H1 (cell line): ENCODE measurements at regions not wholly inside any gene's neighbourhood (a gene's known extent, or its start where the extent isn't known, plus 50 kb on each side); places are given as distances from the start of the nearest gene placed in this dataset.

Experiments used
- CTCF ChIA-PET: fragments of 300-600 bp; sonication (Branson Sonifier 250); formaldehyde crosslinking; loops from one replicate; lab custom pipeline; 2021; ENCODE audit not compliant: partially characterized antibody; lab: Charles Lee
- POLR2A ChIA-PET: fragments of 300-600 bp; sonication (Branson Sonifier 250); formaldehyde crosslinking; loops from one replicate; lab custom pipeline; 2021; ENCODE audit warnings: inconsistent platforms; ENCODE audit not compliant: partially characterized antibody; lab: Charles Lee
- DNase-seq, 2 experiments: peaks; one replicate each; pipeline versions ENCODE4 v3.0.0 to v3.0.0-alpha.2; 2010 to 2022; ENCODE audit warnings: low spot score in 2 of 2, low read depth in 1 of 2, mixed read lengths in 1 of 2
- FAIRE-seq: peaks from 2 replicates; lab custom pipeline; 2011; peaks lifted over from hg19 to GRCh38; lab: Jason Lieb, UNC
- H2AFZ ChIP-seq: 2 replicates; pipeline ENCODE4 v1.8.1; 2012; ENCODE audit warnings: low read length, inconsistent platforms
- H2AK5ac ChIP-seq: 2 replicates; pipeline ENCODE4 v1.6.1; 2013; ENCODE audit warnings: low read depth, low read length
- H2BK120ac ChIP-seq: replicated peaks from 2 replicates; pipeline ENCODE3; 2013; ENCODE audit warnings: low read depth, low read length, inconsistent platforms
- H2BK12ac ChIP-seq: 2 replicates; pipeline ENCODE4 v1.6.1; 2013; ENCODE audit warnings: low read depth, low read length
- H2BK15ac ChIP-seq: 2 replicates; pipeline ENCODE4 v1.6.1; 2013; ENCODE audit warnings: low read length
- H2BK20ac ChIP-seq: 2 replicates; pipeline ENCODE4 v1.6.1; 2013; ENCODE audit warnings: low read length
- H2BK5ac ChIP-seq: 2 replicates; pipeline ENCODE4 v1.6.1; 2013; ENCODE audit warnings: low read depth, low read length
- H3K14ac ChIP-seq: 2 replicates; pipeline ENCODE4 v1.6.1; 2013; ENCODE audit warnings: inconsistent platforms; ENCODE audit not compliant: insufficient read length
- H3K18ac ChIP-seq: 2 replicates; pipeline ENCODE4 v1.6.1; 2013; ENCODE audit warnings: low read length; ENCODE audit errors: extremely low read depth
- H3K23ac ChIP-seq: 2 replicates; pipeline ENCODE4 v1.6.1; 2013; ENCODE audit warnings: inconsistent platforms; ENCODE audit not compliant: insufficient read length
- H3K23me2 ChIP-seq: 2 replicates; pipeline ENCODE4 v1.6.1; 2013; ENCODE audit warnings: low read depth, low read length
- H3K27ac ChIP-seq: 2 replicates; pipeline ENCODE4 v1.6.1; 2011; ENCODE audit warnings: low read depth, low read length, inconsistent platforms
- H3K27me3 ChIP-seq, 4 experiments: replicated peaks in 1 of 4; 1 replicate in 1 of 4; 2 replicates in 3 of 4; pipeline versions ENCODE4 v1.6.1 to v1.8.1; 2011 to 2013; ENCODE audit warnings: low read length in 3 of 4, mild to moderate bottlenecking in 3 of 4, inconsistent platforms in 2 of 4, mixed read lengths in 2 of 4, moderate library complexity in 1 of 4; ENCODE audit not compliant: control insufficient read depth in 3 of 4, insufficient read depth in 3 of 4; ENCODE audit errors: extremely low read depth in 1 of 4
- H3K36me3 ChIP-seq, 4 experiments: 2 replicates each; pipeline versions ENCODE4 v1.6.1 to v1.8.1; 2011 to 2013; ENCODE audit warnings: mild to moderate bottlenecking in 4 of 4, low read length in 3 of 4, moderate library complexity in 2 of 4, control low read depth in 1 of 4, inconsistent platforms in 1 of 4; ENCODE audit not compliant: insufficient read depth in 4 of 4, control insufficient read depth in 2 of 4
- H3K4ac ChIP-seq: replicated peaks from 2 replicates; pipeline ENCODE3; 2013; ENCODE audit warnings: low read length, low read depth, mixed read lengths, inconsistent platforms; ENCODE audit not compliant: insufficient read length
- H3K4me1 ChIP-seq, 4 experiments: replicated peaks in 1 of 4; 1 replicate in 1 of 4; 2 replicates in 3 of 4; pipeline versions ENCODE4 v1.6.1 to v1.8.1; 2011 to 2013; ENCODE audit warnings: low read length in 3 of 4, inconsistent platforms in 2 of 4, mixed read lengths in 1 of 4; ENCODE audit not compliant: insufficient read depth in 4 of 4, control insufficient read depth in 3 of 4
- H3K4me2 ChIP-seq, 2 experiments: 2 replicates each; pipeline versions ENCODE4 v1.6.1 to v1.8.1; 2011 to 2013; ENCODE audit warnings: low read depth in 2 of 2, low read length in 2 of 2, control low read depth in 1 of 2, inconsistent platforms in 1 of 2, mild to moderate bottlenecking in 1 of 2; ENCODE audit not compliant: insufficient read depth in 1 of 2
- H3K4me3 ChIP-seq, 4 experiments: fragments of 200-600, 300-600 bp in 1 of 4; sonication (generic), shearing (Covaris generic), sonication (Bioruptor Twin) in 1 of 4; 2 replicates each; pipeline versions ENCODE4 v1.5.1 to v1.8.1; 2011 to 2016; ENCODE audit warnings: low read length in 4 of 4, low read depth in 3 of 4, control low read depth in 2 of 4, inconsistent platforms in 2 of 4, mild to moderate bottlenecking in 2 of 4, mixed read lengths in 1 of 4, moderate library complexity in 1 of 4; ENCODE audit not compliant: insufficient read depth in 2 of 4; ENCODE audit errors: extremely low read depth in 1 of 4
- H3K56ac ChIP-seq: replicated peaks from 2 replicates; pipeline ENCODE3; 2013; ENCODE audit warnings: low read depth, mild to moderate bottlenecking, mixed read lengths, low read length, inconsistent platforms; ENCODE audit not compliant: insufficient read length
- H3K79me1 ChIP-seq: 2 replicates; pipeline ENCODE4 v1.6.1; 2013; ENCODE audit warnings: low read depth, low read length, control low read depth
- H3K79me2 ChIP-seq, 2 experiments: 2 replicates each; pipeline versions ENCODE4 v1.6.1 to v1.8.1; 2012 to 2013; ENCODE audit warnings: low read length in 2 of 2, mild to moderate bottlenecking in 2 of 2, inconsistent platforms in 1 of 2; ENCODE audit not compliant: insufficient read depth in 2 of 2, control insufficient read depth in 1 of 2
- H3K9ac ChIP-seq, 4 experiments: replicated peaks in 1 of 4; 1 replicate in 1 of 4; 2 replicates in 3 of 4; pipeline versions ENCODE4 v1.6.1 to v1.8.1; 2011 to 2013; ENCODE audit warnings: low read depth in 3 of 4, low read length in 3 of 4, control low read depth in 2 of 4, mild to moderate bottlenecking in 2 of 4, moderate library complexity in 2 of 4, inconsistent platforms in 1 of 4; ENCODE audit errors: extremely low read depth in 1 of 4
- H3K9me3 ChIP-seq, 2 experiments: 2 replicates each; pipeline versions ENCODE4 v1.6.1 to v1.8.1; 2012 to 2013; ENCODE audit warnings: mild to moderate bottlenecking in 2 of 2, moderate library complexity in 2 of 2, control low read depth in 1 of 2, inconsistent platforms in 1 of 2, low read depth in 1 of 2, low read length in 1 of 2, mixed read lengths in 1 of 2; ENCODE audit not compliant: insufficient read depth in 2 of 2
- H4K20me1 ChIP-seq, 2 experiments: replicated peaks in 1 of 2; 2 replicates each; pipeline versions ENCODE3 to v1.8.1; 2011 to 2013; ENCODE audit warnings: inconsistent platforms in 2 of 2, low read length in 2 of 2, mild to moderate bottlenecking in 1 of 2; ENCODE audit not compliant: insufficient read depth in 2 of 2, control insufficient read depth in 1 of 2
- H4K5ac ChIP-seq: 2 replicates; pipeline ENCODE4 v1.6.1; 2013; ENCODE audit warnings: low read length, low read depth, mixed read lengths, inconsistent platforms; ENCODE audit not compliant: insufficient read length
- H4K8ac ChIP-seq: 2 replicates; pipeline ENCODE4 v1.8.0; 2013; ENCODE audit warnings: mild to moderate bottlenecking, moderate library complexity, low read length, inconsistent platforms; ENCODE audit not compliant: insufficient read depth; ENCODE audit errors: extremely low read depth
- H4K91ac ChIP-seq: replicated peaks from 2 replicates; pipeline ENCODE3; 2013; ENCODE audit warnings: low read length, mixed read lengths, inconsistent platforms; ENCODE audit not compliant: insufficient read length
- BCL11A ChIP-seq, 2 experiments: IDR thresholded peaks; one replicate each; pipeline ENCODE4 v1.6.1; 2011; ENCODE audit warnings: low read depth in 2 of 2, low read length in 2 of 2, mild to moderate bottlenecking in 2 of 2
- RFX5 ChIP-seq: IDR thresholded peaks from 2 replicates; pipeline ENCODE4 v1.6.1; 2011; ENCODE audit warnings: low read depth, low read length, improper control_type of control experiment, borderline replicate concordance
- SAP30 ChIP-seq: fragments of 300-600 bp; sonication (generic); IDR thresholded peaks from 2 replicates; pipeline ENCODE4 v1.7.1; 2012; ENCODE audit warnings: low read length, moderate library complexity, mild to moderate bottlenecking, inconsistent platforms; ENCODE audit not compliant: insufficient read depth, insufficient replicate concordance
- TAF1 ChIP-seq: IDR thresholded peaks from 2 replicates; pipeline ENCODE4 v1.6.1; 2011; ENCODE audit warnings: mild to moderate bottlenecking, low read depth, low read length
- WGBS, 2 experiments: shearing (Covaris generic) in 1 of 2; methylation state at CpG; one replicate each; pipeline versions ENCODE4 v1.1.6 to v1.1.7; 2013 to 2015; ENCODE audit warnings: low lambda C conversion rate in 2 of 2, mixed read lengths in 2 of 2, inconsistent platforms in 1 of 2, low coverage in 1 of 2, missing lambda C conversion rate in 1 of 2; ENCODE audit not compliant: insufficient replicate concordance in 2 of 2, insufficient coverage in 1 of 2, insufficient read length in 1 of 2; ENCODE audit errors: extremely low coverage in 1 of 2, missing lambda C conversion rate in 1 of 2; 5-methylcytosine and 5-hydroxymethylcytosine counted together
- TF ChIP-seq, protein P1 (sequence below): IDR thresholded peaks from 2 replicates; pipeline ENCODE4 v1.6.1; 2012; ENCODE audit warnings: inconsistent platforms

DNA sequence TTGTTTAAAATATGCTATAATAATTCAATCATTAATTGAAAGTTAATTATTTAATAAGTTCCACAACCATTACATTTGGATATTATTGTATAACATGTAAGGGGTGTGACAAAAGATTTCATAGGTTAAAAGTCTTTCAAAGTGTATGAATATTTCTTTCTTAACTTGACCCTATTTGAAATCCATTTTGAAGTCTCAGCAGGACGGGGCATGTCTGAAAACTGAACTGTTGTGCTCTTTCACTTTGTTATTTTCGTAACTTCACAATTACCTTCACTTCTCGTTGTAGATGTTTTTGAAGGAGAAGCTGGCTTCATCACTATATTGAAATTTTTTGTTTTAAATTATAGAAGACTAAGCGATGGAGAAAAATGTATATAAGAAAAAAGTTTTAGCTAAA, 1775.7 kb downstream of the PCDH9 start:
- DNase-seq (no peak), FAIRE-seq (no peak)
- H2BK15ac ChIP-seq = no peak overlapping the region
- no peak overlapping the region for H2BK120ac ChIP-seq
- no peaks in the 10 kb centered on the region for H3K36me3 ChIP-seq
- ChIA-PET CTCF (no interaction called here), POLR2A (no interaction called here)
- H4K5ac ChIP-seq = no peak overlapping the region
- H3K14ac ChIP-seq = no peak overlapping the region
- 93 to 100% methylated on average over 1 to 4 of the region's 4 CpGs for WGBS, 2 experiments
- H3K27ac ChIP-seq = no peak overlapping the region
- no peaks in the 10 kb centered on the region for H3K23me2 ChIP-seq
- H2BK5ac ChIP-seq = no peak overlapping the region
- H3K79me1 ChIP-seq = no peaks in the 10 kb centered on the region
- H2AFZ ChIP-seq = no peak overlapping the region
- H4K91ac ChIP-seq = no peak overlapping the region
- H3K56ac ChIP-seq = no peak overlapping the region
- no peak overlapping the region for H3K4ac ChIP-seq
- no peak overlapping the region for H3K4me3 ChIP-seq
- no peaks in the 10 kb centered on the region for H3K79me2 ChIP-seq
- no peak overlapping the region for H4K8ac ChIP-seq
- no peaks in the 10 kb centered on the region for H3K9me3 ChIP-seq
- no peak overlapping the region for H3K9ac ChIP-seq
- H2BK12ac ChIP-seq = no peak overlapping the region
- H3K4me1 ChIP-seq = no peaks in the 10 kb centered on the region
- H3K4me2 ChIP-seq = no peak overlapping the region
- no peak overlapping the region for H2BK20ac ChIP-seq
- H3K18ac ChIP-seq = no peak overlapping the region
- H4K20me1 ChIP-seq = no peaks in the 10 kb centered on the region
- no peak overlapping the region for H3K23ac ChIP-seq
- no peak overlapping the region for H2AK5ac ChIP-seq
- no peaks in the 10 kb centered on the region for H3K27me3 ChIP-seq
- TF ChIP-seq TAF1 (no peak), RFX5 (no peak), SAP30 (no peak), BCL11A (IDR thresholded peaks at IDR 0.05; ENCODE audit: low read depth in 2 of 2, low read length in 2 of 2) (no peak)
- TF ChIP-seq, protein P1, sequence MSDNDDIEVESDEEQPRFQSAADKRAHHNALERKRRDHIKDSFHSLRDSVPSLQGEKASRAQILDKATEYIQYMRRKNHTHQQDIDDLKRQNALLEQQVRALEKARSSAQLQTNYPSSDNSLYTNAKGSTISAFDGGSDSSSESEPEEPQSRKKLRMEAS = no peak
